ENCODE measurements at regions not wholly inside any gene's neighbourhood (a gene's known extent, or its start where the extent isn't known, plus 50 kb on each side); places are given as distances from the start of the nearest gene placed in this dataset.

DNA sequence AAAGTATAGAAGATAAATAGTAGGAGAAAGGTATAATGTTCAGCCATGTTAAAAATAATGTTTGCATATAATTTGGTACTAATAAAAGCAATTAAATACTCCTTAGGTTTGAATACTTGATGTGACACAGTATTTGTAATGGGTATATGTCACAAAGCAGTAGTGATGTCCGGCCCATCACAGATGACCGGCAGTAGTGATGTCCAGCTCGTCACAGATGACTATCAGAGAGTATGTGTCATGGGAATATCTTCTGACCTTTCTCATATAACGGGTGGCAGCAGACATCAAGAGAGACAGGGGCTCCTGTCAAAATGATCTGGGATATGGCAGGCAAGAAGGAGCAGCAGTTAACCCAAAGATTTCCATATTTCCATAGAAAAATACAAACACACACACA, 477.4 kb upstream of the KLF6 start:
- TF ChIP-seq, protein P1, sequence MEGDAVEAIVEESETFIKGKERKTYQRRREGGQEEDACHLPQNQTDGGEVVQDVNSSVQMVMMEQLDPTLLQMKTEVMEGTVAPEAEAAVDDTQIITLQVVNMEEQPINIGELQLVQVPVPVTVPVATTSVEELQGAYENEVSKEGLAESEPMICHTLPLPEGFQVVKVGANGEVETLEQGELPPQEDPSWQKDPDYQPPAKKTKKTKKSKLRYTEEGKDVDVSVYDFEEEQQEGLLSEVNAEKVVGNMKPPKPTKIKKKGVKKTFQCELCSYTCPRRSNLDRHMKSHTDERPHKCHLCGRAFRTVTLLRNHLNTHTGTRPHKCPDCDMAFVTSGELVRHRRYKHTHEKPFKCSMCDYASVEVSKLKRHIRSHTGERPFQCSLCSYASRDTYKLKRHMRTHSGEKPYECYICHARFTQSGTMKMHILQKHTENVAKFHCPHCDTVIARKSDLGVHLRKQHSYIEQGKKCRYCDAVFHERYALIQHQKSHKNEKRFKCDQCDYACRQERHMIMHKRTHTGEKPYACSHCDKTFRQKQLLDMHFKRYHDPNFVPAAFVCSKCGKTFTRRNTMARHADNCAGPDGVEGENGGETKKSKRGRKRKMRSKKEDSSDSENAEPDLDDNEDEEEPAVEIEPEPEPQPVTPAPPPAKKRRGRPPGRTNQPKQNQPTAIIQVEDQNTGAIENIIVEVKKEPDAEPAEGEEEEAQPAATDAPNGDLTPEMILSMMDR (IDR thresholded peaks at IDR 0.05; ENCODE audit: low read depth, low read length), result no peak
- no peak for DNase-seq (ENCODE audit: extremely low read depth, low read depth)

DNA sequence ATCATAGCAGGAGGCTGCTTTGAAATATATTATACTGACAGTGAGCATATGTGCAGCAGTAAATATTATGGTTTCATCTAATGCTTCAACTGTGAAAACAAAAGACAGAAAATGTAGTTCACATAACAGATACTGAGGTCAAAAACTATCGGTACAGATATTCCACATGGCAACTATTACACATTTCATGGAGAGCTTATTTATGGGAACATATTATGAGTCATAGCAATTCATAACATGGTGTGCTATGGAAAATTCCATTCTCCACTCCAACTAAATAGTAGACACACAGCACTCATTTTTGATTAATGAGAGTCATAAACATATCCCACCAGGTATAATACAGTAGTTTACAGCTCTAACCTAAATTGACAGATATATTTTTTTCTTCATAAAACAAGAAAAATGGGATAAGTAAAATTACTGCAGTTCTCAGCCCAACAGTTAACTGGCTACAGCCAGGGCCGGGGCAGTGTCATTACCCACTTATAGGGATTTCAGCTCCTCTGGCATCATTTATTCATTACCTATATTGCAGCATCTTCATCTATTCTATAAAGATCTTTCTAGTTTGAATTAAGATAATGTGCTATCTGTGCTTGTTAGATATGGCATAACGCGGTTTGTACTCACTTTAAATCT, 475.6 kb upstream of the KLF6 start:
- no peak for DNase-seq (ENCODE audit: extremely low read depth, low read depth)
- TF ChIP-seq, protein P1 (IDR thresholded peaks at IDR 0.05; ENCODE audit: low read depth, low read length), result no peak

DNA sequence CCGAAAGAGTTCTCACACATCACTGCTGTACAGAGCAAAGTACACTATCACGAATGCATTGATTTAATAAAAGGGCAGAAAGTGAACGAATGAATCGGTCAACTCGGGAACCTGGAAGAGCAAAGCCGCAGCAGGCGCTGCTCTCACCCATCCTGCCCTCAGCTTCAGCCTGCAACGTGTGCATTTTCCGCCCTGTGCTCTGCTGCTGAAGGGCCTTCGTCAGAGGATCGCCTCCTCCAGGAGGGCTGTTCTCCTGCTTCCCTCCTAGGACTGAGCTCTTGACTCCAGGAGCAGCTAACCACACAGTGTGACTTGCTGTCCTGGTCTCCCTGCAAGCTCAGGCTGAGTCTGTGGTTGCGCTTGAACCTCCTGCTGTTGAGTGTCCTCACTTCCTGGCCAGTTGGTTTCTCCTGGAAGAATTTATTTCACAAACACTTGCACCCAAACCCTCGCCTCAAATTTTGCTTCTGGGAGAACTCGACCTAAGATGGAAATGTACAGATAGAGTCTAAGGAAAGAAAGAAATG, 473.0 kb upstream of the KLF6 start:
- no peak for DNase-seq (ENCODE audit: extremely low read depth, low read depth)
- TF ChIP-seq, protein P1 (IDR thresholded peaks at IDR 0.05; ENCODE audit: low read depth, low read length), result no peak

DNA sequence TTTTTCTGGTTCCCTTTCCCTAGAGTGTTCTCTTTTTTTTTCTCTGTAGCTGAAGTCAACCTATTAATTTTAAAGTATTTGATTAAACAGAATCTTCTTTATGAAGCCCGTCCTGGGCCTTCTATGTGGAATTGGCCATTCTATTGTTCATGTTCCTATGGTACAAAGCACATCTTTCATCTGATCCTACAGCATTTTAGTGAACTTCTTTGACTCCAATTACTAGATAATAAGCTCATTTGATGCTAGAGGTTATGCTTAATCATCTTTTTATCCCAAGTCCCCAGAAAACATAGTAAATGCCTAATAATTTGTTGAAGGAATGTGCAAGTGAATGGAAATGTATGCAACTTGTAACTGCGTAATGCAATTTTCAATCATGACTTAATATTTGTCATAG, 472.0 kb upstream of the KLF6 start:
- no peak for DNase-seq (ENCODE audit: extremely low read depth, low read depth)
- TF ChIP-seq, protein P1 (IDR thresholded peaks at IDR 0.05; ENCODE audit: low read depth, low read length), result no peak

DNA sequence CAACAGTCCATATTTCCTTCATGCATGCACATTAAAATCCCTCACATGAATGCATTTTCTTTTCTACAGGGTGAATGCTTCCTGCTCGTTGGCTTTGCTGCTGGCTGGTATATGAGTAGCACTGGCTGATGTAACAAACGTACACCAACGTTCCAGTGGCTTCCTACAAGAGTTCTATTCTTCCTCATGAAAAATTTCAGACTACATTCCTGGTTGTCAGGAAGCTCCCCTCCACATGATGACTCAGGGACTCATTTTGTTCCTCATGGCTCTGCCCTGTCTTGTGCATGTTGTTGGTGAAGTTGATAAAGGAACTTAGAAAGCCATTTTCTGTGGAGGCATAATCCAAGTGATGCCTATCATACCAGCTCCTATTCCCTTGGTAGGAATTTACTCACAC, 470.7 kb upstream of the KLF6 start:
- DNase-seq (ENCODE audit: extremely low read depth, low read depth), result no peak
- TF ChIP-seq, protein P1 (IDR thresholded peaks at IDR 0.05; ENCODE audit: low read depth, low read length), result no peak

DNA sequence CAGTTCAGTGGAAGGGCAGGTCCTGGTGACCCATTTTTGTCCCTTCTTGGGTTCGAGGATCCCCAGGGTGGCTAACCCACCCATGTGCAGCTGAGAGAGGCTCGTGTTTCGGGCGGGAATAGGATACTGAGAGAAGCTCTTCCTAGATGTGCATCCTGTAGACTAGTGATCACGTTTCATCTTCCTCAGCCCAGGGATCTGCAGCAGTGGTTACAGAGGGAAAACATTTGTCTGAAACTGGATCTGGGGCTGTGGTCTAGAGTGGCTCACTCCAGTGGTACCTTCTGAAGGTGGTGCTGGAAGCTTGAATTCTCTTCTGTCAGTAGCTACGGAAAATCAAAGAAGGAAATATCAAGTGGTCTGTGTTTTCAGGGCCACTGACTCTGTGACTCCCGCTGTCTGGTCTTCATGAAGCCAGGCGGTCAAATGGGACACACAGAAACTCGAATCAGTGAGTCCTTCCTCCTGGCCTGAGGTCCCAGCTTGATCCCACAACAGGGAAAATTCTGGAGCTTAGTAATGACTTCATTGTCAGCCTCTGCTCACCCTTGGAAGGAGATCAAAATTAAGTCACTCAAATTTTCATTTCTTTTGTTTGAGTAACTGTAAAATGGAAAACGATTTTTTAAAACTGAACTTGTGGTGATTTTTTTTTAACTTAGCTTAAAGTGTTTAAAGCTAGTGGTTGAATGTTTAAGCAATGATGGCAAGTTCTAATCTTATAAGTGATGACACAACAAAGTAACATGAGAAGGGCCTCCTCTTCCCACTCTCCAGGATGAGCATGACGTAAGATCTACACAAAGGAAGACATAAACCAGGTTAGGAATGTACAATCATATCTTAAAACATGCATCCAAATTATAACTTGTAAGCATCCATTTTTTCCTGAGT, 469.3 kb upstream of the KLF6 start:
- DNase-seq (ENCODE audit: extremely low read depth, low read depth), result peak; percentile 50
- TF ChIP-seq, protein P1 (IDR thresholded peaks at IDR 0.05; ENCODE audit: low read depth, low read length), result no peak

DNA sequence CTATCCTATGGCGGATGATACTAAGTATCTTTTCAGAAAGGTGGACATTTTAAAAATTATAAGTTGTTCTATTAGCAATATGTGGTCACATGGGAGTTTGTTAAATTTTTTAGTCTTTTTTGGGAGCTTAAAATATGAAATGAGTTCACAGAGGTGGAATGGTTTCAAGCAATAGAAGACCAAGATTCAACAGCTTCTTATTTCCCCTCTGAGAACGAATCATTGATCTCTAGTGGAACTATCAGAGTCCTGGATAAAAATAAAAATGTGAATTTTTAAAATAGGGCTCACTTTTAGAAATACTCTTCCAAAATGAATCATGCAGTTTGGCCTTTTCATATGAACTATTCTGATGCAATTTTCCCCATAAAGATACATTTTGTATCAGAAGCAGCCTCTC, 467.7 kb upstream of the KLF6 start:
- no peak for DNase-seq (ENCODE audit: extremely low read depth, low read depth)
- TF ChIP-seq, protein P1 (IDR thresholded peaks at IDR 0.05; ENCODE audit: low read depth, low read length), result no peak

All from AG09319 (cell line).